Thymus (tissue), 11 donors: ENCODE measurements at regions not wholly inside any gene's neighbourhood (a gene's known extent, or its start where the extent isn't known, plus 50 kb on each side); places are given as distances from the start of the nearest gene placed in this dataset.

Source experiments
- DNase-seq, 9 donors: peaks; one replicate each; pipeline ENCODE4 v3.0.0-alpha.2; 2013; ENCODE audit warnings: low spot score in 9 of 9, low read depth in 6 of 9, missing footprints in 1 of 9
- H3K27ac ChIP-seq, 2 donors: one replicate each; pipeline ENCODE4 v1.5.1; 2013; ENCODE audit warnings: control low read depth in 1 of 2, low read depth in 1 of 2, low read length in 1 of 2, mild to moderate bottlenecking in 1 of 2, moderate library complexity in 1 of 2
- H3K27me3 ChIP-seq, 2 donors: one replicate each; pipeline ENCODE4 v1.5.1; 2013; ENCODE audit warnings: low read length in 1 of 2; ENCODE audit not compliant: control insufficient read depth in 2 of 2, insufficient read depth in 1 of 2
- H3K36me3 ChIP-seq, 2 donors: one replicate each; pipeline ENCODE4 v1.5.1; 2013; ENCODE audit warnings: low read length in 1 of 2, mild to moderate bottlenecking in 1 of 2, moderate library complexity in 1 of 2; ENCODE audit not compliant: control insufficient read depth in 2 of 2, insufficient read depth in 2 of 2
- H3K4me1 ChIP-seq, 2 donors: one replicate each; pipeline ENCODE4 v1.5.1; 2013; ENCODE audit warnings: low read length in 2 of 2; ENCODE audit not compliant: control insufficient read depth in 2 of 2, insufficient read depth in 2 of 2
- H3K4me3 ChIP-seq, 2 donors: one replicate each; pipeline ENCODE4 v1.5.1; 2013; ENCODE audit warnings: low read length in 2 of 2, control low read depth in 1 of 2, mild to moderate bottlenecking in 1 of 2
- H3K9me3 ChIP-seq, 2 donors: one replicate each; pipeline ENCODE4 v1.5.1; 2013; ENCODE audit warnings: low read length in 1 of 2, mild to moderate bottlenecking in 1 of 2; ENCODE audit not compliant: control insufficient read depth in 2 of 2, insufficient read depth in 1 of 2
- WGBS: extraction: QIAGEN DNeasy Blood & Tissue Kit; methylation state at CpG from one replicate; pipeline ENCODE4 v1.1.7; 2013; 5-methylcytosine and 5-hydroxymethylcytosine counted together
- donor health status: healthy.

- Histone ChIP-seq H3K27me3 (no peaks in the 10 kb centered on the region), H3K4me3 (no peak overlapping the region), H3K9me3 (peaks cover 0 to 4% of the 10 kb centered on the region in 2 donors), H3K4me1 (no peaks in the 10 kb centered on the region), H3K27ac (no peak overlapping the region), H3K36me3 (no peaks in the 10 kb centered on the region)
- 77% methylated on average over 1 of the region's 1 CpG for WGBS
- no peak for DNase-seq
Observed at GRCh38 chr1:208855403-208855802, 611.2 kb upstream of the PLXNA2 start.

- no peaks in the 10 kb centered on the region for H3K36me3 ChIP-seq
- H3K4me1 ChIP-seq, result no peaks in the 10 kb centered on the region
- H3K27ac ChIP-seq, result no peak overlapping the region
- no peak for DNase-seq
- H3K27me3 ChIP-seq, result no peaks in the 10 kb centered on the region
- peaks cover 0 to 4% of the 10 kb centered on the region in 2 donors for H3K9me3 ChIP-seq
- no peak overlapping the region for H3K4me3 ChIP-seq
- WGBS, result 98% methylated on average over 2 of the region's 2 CpGs
Observed at GRCh38 chr1:208857465-208857864, 613.3 kb upstream of the PLXNA2 start.

- no peak for DNase-seq
- no peaks in the 10 kb centered on the region for H3K36me3 ChIP-seq
- H3K4me1 ChIP-seq, result no peaks in the 10 kb centered on the region
- H3K27me3 ChIP-seq, result no peaks in the 10 kb centered on the region
- H3K27ac ChIP-seq, result no peak overlapping the region
- no peak overlapping the region for H3K4me3 ChIP-seq
- peaks cover 0 to 4% of the 10 kb centered on the region in 2 donors for H3K9me3 ChIP-seq
- WGBS, result 91% methylated on average over 5 of the region's 5 CpGs
Observed at GRCh38 chr1:208858738-208859137, 614.6 kb upstream of the PLXNA2 start.

- Histone ChIP-seq H3K4me3 (no peak overlapping the region), H3K27ac (no peak overlapping the region), H3K27me3 (no peaks in the 10 kb centered on the region), H3K36me3 (no peaks in the 10 kb centered on the region), H3K4me1 (no peaks in the 10 kb centered on the region), H3K9me3 (no peaks in the 10 kb centered on the region)
- WGBS, result 66% methylated on average over 1 of the region's 1 CpG
- DNase-seq, result no peak
Observed at GRCh38 chr1:208864366-208864965, 620.3 kb upstream of the PLXNA2 start.

GRCh38 chr1:208866386-208866955 is 622.3 kb upstream of the PLXNA2 start:
- Histone ChIP-seq H3K36me3 (no peaks in the 10 kb centered on the region), H3K9me3 (no peaks in the 10 kb centered on the region), H3K27ac (no peak overlapping the region), H3K27me3 (no peaks in the 10 kb centered on the region), H3K4me1 (no peaks in the 10 kb centered on the region), H3K4me3 (no peak overlapping the region)
- 95% methylated on average over 3 of the region's 3 CpGs for WGBS
- no peak for DNase-seq

GRCh38 chr1:208868554-208868953 is 624.4 kb upstream of the PLXNA2 start:
- Histone ChIP-seq H3K36me3 (no peaks in the 10 kb centered on the region), H3K9me3 (no peaks in the 10 kb centered on the region), H3K4me1 (no peaks in the 10 kb centered on the region), H3K27me3 (no peaks in the 10 kb centered on the region), H3K27ac (no peak overlapping the region), H3K4me3 (no peak overlapping the region)
- DNase-seq, result no peak
- WGBS, result 36% methylated on average over 2 of the region's 2 CpGs

- WGBS, result 92% methylated on average over 1 of the region's 1 CpG
- no peaks in the 10 kb centered on the region for H3K9me3 ChIP-seq
- no peaks in the 10 kb centered on the region for H3K36me3 ChIP-seq
- H3K4me3 ChIP-seq, result no peak overlapping the region
- no peaks in the 10 kb centered on the region for H3K4me1 ChIP-seq
- no peaks in the 10 kb centered on the region for H3K27me3 ChIP-seq
- H3K27ac ChIP-seq, result no peak overlapping the region
- DNase-seq, result no peak
Observed at GRCh38 chr1:208874915-208875314, 630.7 kb upstream of the PLXNA2 start.

- H3K27me3 ChIP-seq, result no peaks in the 10 kb centered on the region
- WGBS, result 97% methylated on average over 3 of the region's 3 CpGs
Observed at GRCh38 chr1:208879022-208879421, 634.8 kb upstream of the PLXNA2 start.

GRCh38 chr1:208880433-208881100 is 636.4 kb upstream of the PLXNA2 start:
- Histone ChIP-seq H3K27me3 (no peaks in the 10 kb centered on the region), H3K4me3 (no peak overlapping the region), H3K36me3 (no peaks in the 10 kb centered on the region), H3K9me3 (no peaks in the 10 kb centered on the region), H3K27ac (no peak overlapping the region), H3K4me1 (no peaks in the 10 kb centered on the region)
- DNase-seq, result no peak
- WGBS, result 95% methylated on average over 2 of the region's 2 CpGs

More at GRCh38 chr1:208879022-208879421, 634.8 kb upstream of the PLXNA2 start:
- Histone ChIP-seq H3K36me3 (no peaks in the 10 kb centered on the region), H3K4me3 (no peak overlapping the region), H3K9me3 (no peaks in the 10 kb centered on the region), H3K27ac (no peak overlapping the region), H3K4me1 (no peaks in the 10 kb centered on the region)
- no peak for DNase-seq
